ENCODE measurements at regions not wholly inside any gene's neighbourhood (a gene's known extent, or its start where the extent isn't known, plus 50 kb on each side); places are given as distances from the start of the nearest gene placed in this dataset.

DNA sequence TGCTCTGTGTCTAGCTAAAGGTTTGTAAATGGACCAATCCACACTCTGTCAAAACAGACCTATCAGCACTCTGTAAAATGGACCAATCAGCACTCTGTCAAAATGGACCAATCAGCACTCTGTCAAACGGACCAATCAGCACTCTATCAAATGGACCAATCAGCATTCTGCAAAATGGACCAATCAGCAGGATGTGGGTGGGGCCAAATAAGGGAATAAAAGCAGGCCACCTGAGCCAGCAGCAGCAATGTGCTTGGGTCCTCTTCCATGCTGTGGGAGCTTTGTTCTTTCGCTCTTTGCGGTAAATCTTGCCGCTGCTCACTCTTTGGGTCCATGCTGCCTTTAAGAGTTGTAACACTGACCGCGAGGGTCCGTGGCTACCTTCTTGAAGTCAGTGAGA lies 740.5 kb upstream of the POM121L12 start:
- TF ChIP-seq POLR2A (IDR thresholded peaks at IDR 0.05) = no peak
- TF ChIP-seq, protein P1, sequence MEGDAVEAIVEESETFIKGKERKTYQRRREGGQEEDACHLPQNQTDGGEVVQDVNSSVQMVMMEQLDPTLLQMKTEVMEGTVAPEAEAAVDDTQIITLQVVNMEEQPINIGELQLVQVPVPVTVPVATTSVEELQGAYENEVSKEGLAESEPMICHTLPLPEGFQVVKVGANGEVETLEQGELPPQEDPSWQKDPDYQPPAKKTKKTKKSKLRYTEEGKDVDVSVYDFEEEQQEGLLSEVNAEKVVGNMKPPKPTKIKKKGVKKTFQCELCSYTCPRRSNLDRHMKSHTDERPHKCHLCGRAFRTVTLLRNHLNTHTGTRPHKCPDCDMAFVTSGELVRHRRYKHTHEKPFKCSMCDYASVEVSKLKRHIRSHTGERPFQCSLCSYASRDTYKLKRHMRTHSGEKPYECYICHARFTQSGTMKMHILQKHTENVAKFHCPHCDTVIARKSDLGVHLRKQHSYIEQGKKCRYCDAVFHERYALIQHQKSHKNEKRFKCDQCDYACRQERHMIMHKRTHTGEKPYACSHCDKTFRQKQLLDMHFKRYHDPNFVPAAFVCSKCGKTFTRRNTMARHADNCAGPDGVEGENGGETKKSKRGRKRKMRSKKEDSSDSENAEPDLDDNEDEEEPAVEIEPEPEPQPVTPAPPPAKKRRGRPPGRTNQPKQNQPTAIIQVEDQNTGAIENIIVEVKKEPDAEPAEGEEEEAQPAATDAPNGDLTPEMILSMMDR (IDR thresholded peaks at IDR 0.05) = no peak

Data from body of pancreas (tissue), 4 donors.